ENCODE measurements at regions not wholly inside any gene's neighbourhood (a gene's known extent, or its start where the extent isn't known, plus 50 kb on each side); places are given as distances from the start of the nearest gene placed in this dataset.

DNA sequence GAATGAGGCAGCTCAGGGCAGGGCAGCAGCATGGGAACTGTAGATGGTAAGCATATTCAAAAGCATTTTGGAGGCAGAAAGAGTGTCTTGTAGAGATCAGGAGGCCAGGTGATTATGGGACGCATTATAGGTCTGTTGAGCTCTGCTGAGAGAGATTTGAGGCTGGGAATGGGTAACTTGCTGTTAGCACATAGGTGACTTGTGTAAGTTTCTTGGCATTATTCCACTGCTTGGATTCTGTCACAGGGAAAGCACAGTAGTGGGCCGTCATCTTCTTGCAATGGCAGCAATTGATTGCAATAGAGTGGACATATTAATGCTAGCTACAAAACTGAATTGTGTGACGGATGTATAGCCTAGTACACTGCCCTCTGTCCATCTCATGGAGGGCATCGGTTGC lies 434.3 kb upstream of the IGFBP3 start:
- TF ChIP-seq TAF1 (conservative IDR thresholded peaks at IDR 0.05), result no peak
- TF ChIP-seq NR2F2 (IDR thresholded peaks at IDR 0.05), result no peak
- no peak for TF ChIP-seq YY1 (IDR thresholded peaks at IDR 0.05)
- TF ChIP-seq RAD21 (IDR thresholded peaks at IDR 0.05), result no peak
- no peak for TF ChIP-seq EGR1 (IDR thresholded peaks at IDR 0.05; ENCODE audit: low read depth in 2 of 2)
- no peak for TF ChIP-seq GABPA (IDR thresholded peaks at IDR 0.05 in 1 of 2, conservative IDR thresholded peaks at IDR 0.05 in 1 of 2)
- TF ChIP-seq FOXA2 (IDR thresholded peaks at IDR 0.05), result no peak
- TF ChIP-seq, protein P1, sequence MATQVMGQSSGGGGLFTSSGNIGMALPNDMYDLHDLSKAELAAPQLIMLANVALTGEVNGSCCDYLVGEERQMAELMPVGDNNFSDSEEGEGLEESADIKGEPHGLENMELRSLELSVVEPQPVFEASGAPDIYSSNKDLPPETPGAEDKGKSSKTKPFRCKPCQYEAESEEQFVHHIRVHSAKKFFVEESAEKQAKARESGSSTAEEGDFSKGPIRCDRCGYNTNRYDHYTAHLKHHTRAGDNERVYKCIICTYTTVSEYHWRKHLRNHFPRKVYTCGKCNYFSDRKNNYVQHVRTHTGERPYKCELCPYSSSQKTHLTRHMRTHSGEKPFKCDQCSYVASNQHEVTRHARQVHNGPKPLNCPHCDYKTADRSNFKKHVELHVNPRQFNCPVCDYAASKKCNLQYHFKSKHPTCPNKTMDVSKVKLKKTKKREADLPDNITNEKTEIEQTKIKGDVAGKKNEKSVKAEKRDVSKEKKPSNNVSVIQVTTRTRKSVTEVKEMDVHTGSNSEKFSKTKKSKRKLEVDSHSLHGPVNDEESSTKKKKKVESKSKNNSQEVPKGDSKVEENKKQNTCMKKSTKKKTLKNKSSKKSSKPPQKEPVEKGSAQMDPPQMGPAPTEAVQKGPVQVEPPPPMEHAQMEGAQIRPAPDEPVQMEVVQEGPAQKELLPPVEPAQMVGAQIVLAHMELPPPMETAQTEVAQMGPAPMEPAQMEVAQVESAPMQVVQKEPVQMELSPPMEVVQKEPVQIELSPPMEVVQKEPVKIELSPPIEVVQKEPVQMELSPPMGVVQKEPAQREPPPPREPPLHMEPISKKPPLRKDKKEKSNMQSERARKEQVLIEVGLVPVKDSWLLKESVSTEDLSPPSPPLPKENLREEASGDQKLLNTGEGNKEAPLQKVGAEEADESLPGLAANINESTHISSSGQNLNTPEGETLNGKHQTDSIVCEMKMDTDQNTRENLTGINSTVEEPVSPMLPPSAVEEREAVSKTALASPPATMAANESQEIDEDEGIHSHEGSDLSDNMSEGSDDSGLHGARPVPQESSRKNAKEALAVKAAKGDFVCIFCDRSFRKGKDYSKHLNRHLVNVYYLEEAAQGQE (IDR thresholded peaks at IDR 0.05), result no peak
- no peak for TF ChIP-seq HNF4A (conservative IDR thresholded peaks at IDR 0.05)
- no peak for TF ChIP-seq HNF4G (IDR thresholded peaks at IDR 0.05)
- TF ChIP-seq, protein P2, sequence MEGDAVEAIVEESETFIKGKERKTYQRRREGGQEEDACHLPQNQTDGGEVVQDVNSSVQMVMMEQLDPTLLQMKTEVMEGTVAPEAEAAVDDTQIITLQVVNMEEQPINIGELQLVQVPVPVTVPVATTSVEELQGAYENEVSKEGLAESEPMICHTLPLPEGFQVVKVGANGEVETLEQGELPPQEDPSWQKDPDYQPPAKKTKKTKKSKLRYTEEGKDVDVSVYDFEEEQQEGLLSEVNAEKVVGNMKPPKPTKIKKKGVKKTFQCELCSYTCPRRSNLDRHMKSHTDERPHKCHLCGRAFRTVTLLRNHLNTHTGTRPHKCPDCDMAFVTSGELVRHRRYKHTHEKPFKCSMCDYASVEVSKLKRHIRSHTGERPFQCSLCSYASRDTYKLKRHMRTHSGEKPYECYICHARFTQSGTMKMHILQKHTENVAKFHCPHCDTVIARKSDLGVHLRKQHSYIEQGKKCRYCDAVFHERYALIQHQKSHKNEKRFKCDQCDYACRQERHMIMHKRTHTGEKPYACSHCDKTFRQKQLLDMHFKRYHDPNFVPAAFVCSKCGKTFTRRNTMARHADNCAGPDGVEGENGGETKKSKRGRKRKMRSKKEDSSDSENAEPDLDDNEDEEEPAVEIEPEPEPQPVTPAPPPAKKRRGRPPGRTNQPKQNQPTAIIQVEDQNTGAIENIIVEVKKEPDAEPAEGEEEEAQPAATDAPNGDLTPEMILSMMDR (IDR thresholded peaks at IDR 0.05; ENCODE audit: low read depth, low read length, missing input control), result no peak
- no peak for TF ChIP-seq SP1 (IDR thresholded peaks at IDR 0.05)
- no peak for TF ChIP-seq RXRA (IDR thresholded peaks at IDR 0.05)
- Histone ChIP-seq H3K27me3 (ENCODE audit: control insufficient read depth in 4 of 4, insufficient read depth in 4 of 4, low read length in 3 of 4) (no peaks in the 10 kb centered on the region), H3K4me3 (ENCODE audit: low read depth in 1 of 3, low read length in 3 of 3) (no peak overlapping the region), H3K9me3 (ENCODE audit: control insufficient read depth in 4 of 4, low read length in 3 of 4) (no peaks in the 10 kb centered on the region), H3K27ac (ENCODE audit: low read depth in 1 of 2, low read length in 2 of 2) (no peak overlapping the region), H3K9ac (ENCODE audit: low read depth in 1 of 2, low read length in 2 of 2) (no peak overlapping the region), H3K4me1 (ENCODE audit: control insufficient read depth in 4 of 4, insufficient read depth in 4 of 4, low read length in 3 of 4) (no peaks in the 10 kb centered on the region), H3K36me3 (ENCODE audit: control insufficient read depth in 4 of 4, insufficient read depth in 3 of 4, low read depth in 1 of 4, low read length in 3 of 4) (no peaks in the 10 kb centered on the region)
- DNase-seq (ENCODE audit: low spot score), result no peak
- WGBS, result 88% methylated on average over 4 of the region's 4 CpGs

DNA sequence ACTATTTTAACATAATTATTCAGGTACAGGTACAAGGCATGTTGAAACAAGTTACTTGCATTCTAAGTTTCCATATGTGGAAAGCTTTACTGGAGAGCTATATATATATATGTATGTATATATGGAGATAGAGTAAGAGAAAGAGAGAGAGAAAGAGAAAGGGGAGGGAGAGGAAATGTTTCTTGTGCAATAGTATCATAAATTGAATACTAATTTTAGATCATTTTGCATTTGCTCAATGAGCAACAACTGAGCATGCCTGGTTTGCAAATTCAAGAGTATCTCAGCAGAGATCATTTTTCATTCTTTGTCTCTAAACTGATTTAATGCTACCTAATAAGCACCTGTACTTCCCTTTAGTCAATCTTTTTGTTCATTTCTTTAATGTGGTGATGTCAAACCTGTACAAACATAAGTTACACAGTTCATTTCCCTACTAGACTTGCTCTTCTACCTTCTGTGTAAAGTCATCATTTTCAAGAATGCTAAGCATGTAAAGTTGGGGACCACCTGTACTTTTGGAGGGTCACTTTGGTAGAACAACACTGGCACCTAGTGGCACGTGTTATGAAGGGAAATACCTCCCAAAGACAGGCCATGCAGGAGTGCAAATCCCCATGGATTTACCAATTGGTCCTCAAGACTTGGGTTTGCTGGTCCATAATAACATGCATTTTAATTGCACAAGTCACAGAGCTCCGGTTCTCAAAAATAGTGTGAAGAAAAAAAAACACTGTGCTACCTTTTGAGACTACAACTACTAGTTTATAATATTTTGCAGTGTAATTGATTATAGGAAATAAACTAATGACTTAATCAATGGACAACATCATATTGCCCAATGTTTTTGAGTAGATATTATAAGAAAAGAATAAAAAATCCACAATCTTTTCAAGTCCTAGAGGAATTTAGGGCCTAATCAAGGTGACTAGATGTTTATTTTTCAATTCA lies 431.2 kb upstream of the IGFBP3 start:
- TF ChIP-seq YY1 (IDR thresholded peaks at IDR 0.05), result no peak
- peak; percentile 99 for TF ChIP-seq RAD21 (IDR thresholded peaks at IDR 0.05)
- TF ChIP-seq, protein P2 (IDR thresholded peaks at IDR 0.05; ENCODE audit: low read depth, low read length, missing input control), result peak; percentile 82
- 11% methylated on average over 2 of the region's 2 CpGs for WGBS
- Histone ChIP-seq H3K27me3 (ENCODE audit: control insufficient read depth in 4 of 4, insufficient read depth in 4 of 4, low read length in 3 of 4) (no peaks in the 10 kb centered on the region), H3K36me3 (ENCODE audit: control insufficient read depth in 4 of 4, insufficient read depth in 3 of 4, low read depth in 1 of 4, low read length in 3 of 4) (no peaks in the 10 kb centered on the region), H3K27ac (ENCODE audit: low read depth in 1 of 2, low read length in 2 of 2) (no peak overlapping the region), H3K4me1 (ENCODE audit: control insufficient read depth in 4 of 4, insufficient read depth in 4 of 4, low read length in 3 of 4) (no peaks in the 10 kb centered on the region), H3K4me3 (ENCODE audit: low read depth in 1 of 3, low read length in 3 of 3) (no peak overlapping the region), H3K9ac (ENCODE audit: low read depth in 1 of 2, low read length in 2 of 2) (no peak overlapping the region), H3K9me3 (ENCODE audit: control insufficient read depth in 4 of 4, low read length in 3 of 4) (no peaks in the 10 kb centered on the region)
- no peak for DNase-seq (ENCODE audit: low spot score)

Data from liver (tissue), 8 donors.